Non-pigmented ciliary epithelial cell (primary cell): ENCODE measurements at regions not wholly inside any gene's neighbourhood (a gene's known extent, or its start where the extent isn't known, plus 50 kb on each side); places are given as distances from the start of the nearest gene placed in this dataset.
A peak's percentile ranks its signal among the peaks of the same experiment; 100 is the strongest.

Experiments
- DNase-seq: peaks from one replicate; pipeline ENCODE4 v3.0.0-alpha.2; 2010; ENCODE audit warnings: low read depth

GRCh38 chr13:22311734-22312404, 641.0 kb downstream of the FGF9 start:
- no peak for DNase-seq

DNA sequence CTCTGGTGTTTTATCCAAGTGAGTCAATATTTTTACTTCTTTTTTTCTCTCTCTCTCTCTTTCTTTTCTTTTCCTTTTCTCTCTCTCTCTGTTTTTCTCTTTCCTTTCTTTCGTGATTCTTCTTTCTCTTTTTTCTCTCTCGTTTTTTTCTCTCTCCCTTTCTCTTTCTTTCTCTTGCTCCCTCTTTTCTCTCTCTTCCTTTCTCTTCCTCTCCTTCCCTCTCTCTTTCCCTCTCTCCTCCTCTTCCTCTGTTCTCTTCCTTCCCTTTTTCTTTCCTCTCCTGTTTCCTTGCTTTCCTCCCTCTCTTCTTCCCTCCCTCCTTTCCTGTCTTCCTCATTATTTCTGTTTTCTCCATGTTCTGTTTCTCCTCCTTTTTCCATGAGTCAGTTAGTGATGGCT, 641.5 kb downstream of the FGF9 start:
- no peak for DNase-seq

DNA sequence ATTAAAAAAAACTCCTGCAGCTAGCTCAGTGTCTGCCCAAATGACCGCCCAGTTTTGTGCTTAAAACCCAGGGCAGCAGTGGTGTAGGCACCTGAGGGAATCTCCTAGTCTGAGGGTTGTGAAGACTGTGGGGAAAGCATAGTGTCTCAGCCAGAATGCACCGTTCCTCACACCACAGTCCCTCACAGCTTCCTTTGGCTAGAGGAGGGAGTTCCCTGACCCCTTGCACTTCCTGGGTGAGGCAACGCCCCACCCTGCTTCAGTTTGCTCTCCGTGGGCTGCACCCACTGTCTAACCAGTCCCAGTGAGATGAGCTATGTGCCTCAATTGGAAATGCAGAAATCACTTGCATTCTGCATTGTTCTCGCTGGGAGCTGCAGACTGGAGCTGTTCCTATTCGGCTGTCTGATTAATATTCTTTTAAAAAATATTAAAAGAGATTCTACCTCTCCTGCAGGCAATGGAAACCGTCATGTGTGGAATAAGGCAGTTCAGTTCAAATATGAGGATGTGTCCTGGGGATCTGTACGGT, 645.7 kb downstream of the FGF9 start:
- DNase-seq = no peak

GRCh38 chr13:22320991-22321390, 650.1 kb downstream of the FGF9 start:
- no peak for DNase-seq

DNA sequence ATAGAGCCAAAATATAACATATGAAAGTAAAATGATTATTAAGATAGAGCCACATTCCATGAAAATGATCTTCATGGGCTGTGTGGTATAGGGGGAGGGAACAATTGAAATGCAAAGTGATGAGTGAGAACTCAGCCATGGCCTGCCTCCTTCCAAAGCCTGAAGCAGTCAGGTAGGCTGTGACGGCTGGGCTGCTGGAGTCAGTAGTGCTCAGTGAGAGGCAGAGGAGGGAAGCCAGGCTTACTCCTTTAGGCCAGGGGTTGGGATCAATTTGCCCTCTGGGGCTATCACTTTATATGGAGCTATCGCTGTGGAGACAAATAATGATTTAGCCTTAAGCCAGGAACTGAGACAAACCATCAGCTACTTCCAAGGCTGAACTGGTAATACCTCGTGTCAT, 654.9 kb downstream of the FGF9 start:
- DNase-seq = no peak

DNA sequence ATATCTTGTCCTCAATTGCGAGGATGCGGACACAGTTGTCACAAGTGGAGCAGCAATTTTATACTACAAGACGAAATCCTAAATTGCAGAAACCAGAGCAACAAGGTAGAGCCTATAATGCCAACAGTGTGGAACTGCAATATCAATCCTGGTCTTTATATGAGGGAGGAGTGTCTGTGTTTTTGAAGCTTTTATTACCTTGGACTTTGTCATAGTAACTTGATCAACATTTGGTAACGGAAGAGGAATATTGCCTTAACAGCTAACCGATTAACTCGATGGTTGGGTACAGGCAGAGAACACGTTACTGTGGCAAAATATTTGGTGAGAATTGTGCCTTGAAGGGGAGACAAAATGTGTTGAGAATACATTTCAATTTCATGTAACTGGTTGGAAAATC, 661.5 kb downstream of the FGF9 start:
- no peak for DNase-seq

- DNase-seq = no peak
Measured at GRCh38 chr13:22336460-22336859, 665.6 kb downstream of the FGF9 start.

- DNase-seq = peak; percentile 9
Measured at GRCh38 chr13:22357132-22357531, 686.3 kb downstream of the FGF9 start.

- DNase-seq = no peak
Measured at GRCh38 chr13:22369090-22369489, 698.2 kb downstream of the FGF9 start.

DNA sequence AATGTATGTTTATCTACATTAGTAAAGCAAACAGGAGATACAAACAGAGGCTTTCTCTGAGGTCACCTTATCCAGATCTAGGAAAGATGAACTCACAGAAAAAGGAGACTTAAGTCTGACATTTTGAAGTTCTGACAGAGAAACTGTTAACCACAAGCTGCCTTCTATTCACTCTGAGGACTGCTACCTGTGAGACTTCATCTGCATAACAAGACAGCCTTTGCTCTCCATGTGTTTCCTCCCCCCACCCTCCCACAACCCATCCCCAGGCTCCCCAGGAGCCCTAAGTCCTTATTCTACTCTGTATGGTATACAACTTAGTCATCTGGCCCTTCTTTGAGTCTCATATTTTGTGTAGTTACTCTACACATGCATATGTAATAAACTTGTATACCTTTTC, 699.0 kb downstream of the FGF9 start:
- DNase-seq = no peak

DNA sequence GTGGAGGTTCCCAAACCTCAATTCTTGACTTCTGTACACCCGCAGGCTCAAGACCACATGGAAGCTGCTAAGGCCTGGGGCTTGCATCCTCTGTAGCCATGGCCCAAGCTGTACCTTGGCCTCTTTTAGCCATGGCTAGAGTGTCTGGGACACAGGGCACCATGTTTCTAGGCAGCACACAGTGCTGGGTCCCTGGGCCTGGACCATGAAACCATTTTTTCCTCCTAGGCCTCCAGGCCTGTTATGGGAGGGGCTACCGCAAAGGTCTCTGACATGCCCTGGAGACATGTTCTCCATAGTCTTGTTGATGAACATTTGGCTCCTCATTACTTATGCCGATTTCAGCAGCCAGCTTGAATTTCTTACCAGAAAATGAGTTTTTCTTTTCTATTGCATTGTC, 701.4 kb downstream of the FGF9 start:
- DNase-seq = no peak

GRCh38 chr13:22375151-22375550, 704.3 kb downstream of the FGF9 start:
- DNase-seq = no peak

DNA sequence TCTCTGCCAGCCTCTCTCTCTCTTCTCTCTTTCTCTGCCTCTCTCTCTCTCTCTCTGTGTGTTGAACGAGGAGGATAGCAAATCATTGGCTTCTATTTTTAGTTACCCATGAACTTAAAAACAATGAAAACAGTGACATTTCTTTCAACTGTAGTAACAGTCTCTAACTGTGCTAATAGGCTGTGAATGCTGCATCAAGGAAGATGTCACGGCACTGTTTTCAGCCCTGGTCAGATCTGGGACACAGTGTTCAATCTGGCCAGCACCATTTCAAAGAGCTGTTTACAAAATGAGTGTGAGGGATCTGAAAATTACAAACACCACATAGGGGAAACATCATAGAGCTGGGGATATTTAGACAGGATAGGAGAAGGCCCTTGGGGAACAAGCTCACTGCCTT, 717.0 kb downstream of the FGF9 start:
- no peak for DNase-seq

DNA sequence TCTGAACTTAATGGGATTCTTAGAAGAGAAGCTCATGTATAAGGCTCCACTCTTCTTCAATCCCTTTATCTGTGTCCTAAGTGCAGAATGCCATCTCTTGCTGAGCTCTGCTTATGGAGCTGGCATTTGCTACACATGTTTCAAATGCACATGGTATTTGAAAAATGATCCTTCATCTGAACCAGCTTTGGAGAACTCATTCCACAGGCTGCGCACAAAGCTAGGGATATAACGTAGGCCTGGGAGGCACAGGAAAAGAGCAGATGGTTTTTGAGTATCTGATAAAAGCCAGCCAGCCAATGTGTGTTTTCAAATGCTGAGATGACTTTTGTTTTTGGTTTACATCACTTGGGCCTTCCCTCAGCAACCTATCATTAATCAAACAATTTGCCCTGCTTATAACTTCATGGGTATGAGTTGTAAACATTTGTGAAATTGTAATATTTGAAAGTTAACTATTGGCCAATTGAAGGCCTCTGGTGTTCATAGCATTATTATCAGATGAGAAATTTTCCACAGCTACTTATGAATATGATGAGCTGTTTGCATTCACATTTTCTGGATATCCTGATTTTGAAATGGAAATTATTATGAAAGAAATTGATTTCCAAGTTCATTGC, 729.0 kb downstream of the FGF9 start:
- no peak for DNase-seq

GRCh38 chr13:22402682-22403081, 731.8 kb downstream of the FGF9 start:
- no peak for DNase-seq

DNA sequence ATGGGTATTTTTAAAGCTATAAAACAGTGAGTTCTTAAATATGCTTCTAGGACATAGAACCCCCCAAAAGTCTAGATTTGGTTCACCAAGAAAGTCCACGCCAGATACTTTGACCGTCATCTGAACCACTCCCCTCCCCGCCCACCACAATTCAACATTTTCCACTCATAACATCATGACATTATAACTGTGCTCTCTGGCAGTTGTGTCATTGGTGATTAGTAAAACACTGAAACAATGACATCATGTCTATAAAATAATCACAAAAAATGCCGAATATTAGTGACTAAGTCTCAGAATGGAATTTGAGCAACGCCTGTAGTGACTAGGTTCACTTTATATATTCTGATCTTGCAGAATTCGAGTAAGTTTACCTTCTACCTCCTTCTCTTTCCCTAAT, 732.3 kb downstream of the FGF9 start:
- DNase-seq = no peak

DNA sequence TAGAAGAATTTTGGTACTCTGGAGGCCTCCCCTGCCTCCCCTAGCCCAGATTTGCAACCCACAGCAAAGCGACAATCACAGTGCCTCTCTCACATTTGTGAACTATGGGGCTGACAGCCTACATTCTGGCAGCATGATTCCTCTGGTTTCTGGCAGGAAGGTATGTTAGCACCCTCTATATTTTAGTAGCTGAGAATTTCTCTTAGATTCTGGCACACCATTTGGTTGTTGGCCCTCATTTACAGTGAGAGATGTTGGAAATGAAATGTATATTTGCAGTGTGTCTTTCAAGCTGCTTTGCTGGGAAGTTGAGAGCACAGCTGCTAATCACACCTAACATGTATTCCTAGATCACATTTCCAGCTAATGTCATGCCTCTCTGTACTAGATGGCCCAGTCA, 735.0 kb downstream of the FGF9 start:
- no peak for DNase-seq

GRCh38 chr13:22412452-22412851, 741.6 kb downstream of the FGF9 start:
- no peak for DNase-seq

DNA sequence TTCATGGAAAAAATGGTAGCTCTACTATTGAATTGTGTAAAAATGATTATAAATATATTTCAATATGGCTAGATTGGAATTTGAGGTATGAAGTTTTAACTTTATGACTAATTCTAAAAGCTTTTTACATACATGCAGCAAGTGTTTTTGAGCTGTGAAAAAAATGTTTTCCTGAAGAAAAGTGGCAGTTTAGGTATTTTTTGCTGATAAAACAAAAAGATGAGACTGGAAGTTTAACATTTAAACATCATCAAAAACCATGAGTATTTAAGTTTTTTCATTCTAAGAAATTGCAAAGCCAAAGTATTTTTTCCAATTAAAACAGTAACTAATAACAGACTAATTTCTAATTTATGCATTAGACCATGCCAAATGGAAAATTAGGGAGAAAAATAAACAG, 751.1 kb downstream of the FGF9 start:
- DNase-seq = no peak

- no peak for DNase-seq
Measured at GRCh38 chr13:22422712-22423111, 751.8 kb downstream of the FGF9 start.

GRCh38 chr13:22423261-22423660, 752.4 kb downstream of the FGF9 start:
- no peak for DNase-seq

GRCh38 chr13:22425087-22425486, 754.2 kb downstream of the FGF9 start:
- no peak for DNase-seq

DNA sequence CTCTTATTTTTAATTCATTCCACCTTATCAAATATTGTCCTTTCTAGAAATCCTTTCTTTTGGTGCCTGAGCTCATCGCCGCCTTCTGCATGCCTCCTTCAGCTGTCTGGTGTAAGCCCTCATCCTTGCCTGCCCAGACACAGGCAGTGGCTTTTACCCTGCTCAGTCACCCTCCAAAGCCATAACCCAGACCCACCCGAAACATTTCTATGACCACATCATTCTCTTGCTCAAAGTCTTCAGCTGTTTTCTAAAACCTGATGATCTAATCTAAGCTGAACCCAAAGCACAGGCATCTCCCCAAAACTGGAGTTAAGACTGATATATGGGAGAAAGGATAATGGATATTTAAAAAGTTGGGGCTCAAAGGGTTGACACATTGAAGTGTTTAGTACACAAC, 753.7 kb upstream of the SGCG start:
- no peak for DNase-seq

GRCh38 chr13:22427783-22428182, 753.0 kb upstream of the SGCG start:
- DNase-seq = no peak
